GM23338 (cell line): ENCODE measurements at regions not wholly inside any gene's neighbourhood (a gene's known extent, or its start where the extent isn't known, plus 50 kb on each side); places are given as distances from the start of the nearest gene placed in this dataset.

ENCODE experiments used
- ATAC-seq: fragments of 200-7000 bp; cut with Tn5 transposase; 3 replicates; pipeline ENCODE4 v1.9.1; 2020
- DNase-seq: peaks from one replicate; pipeline ENCODE4 v3.0.0-alpha.2; 2015; ENCODE audit warnings: low spot score
- H2AFZ ChIP-seq: fragments of 200-600 bp; sonication (generic); 2 replicates; pipeline ENCODE4 v1.8.0; 2016; ENCODE audit warnings: antibody characterized with exemption, mild to moderate bottlenecking, moderate library complexity
- H3F3A ChIP-seq: fragments of 200-600 bp; sonication (generic); replicated peaks from 2 replicates; pipeline ENCODE4 v1.8.0; 2017; ENCODE audit warnings: antibody characterized with exemption, mixed run types, low read depth
- H3K27ac ChIP-seq: fragments of 200-600 bp; sonication (generic); 2 replicates; pipeline ENCODE4 v1.6.1; 2016; ENCODE audit warnings: low read depth
- H3K27me3 ChIP-seq: fragments of 200-600 bp; sonication (generic); 2 replicates; pipeline ENCODE4 v1.8.0; 2016; ENCODE audit warnings: mild to moderate bottlenecking, mixed run types, moderate library complexity; ENCODE audit not compliant: insufficient read depth
- H3K36me3 ChIP-seq: fragments of 200-600 bp; sonication (generic); 2 replicates; pipeline ENCODE4 v1.8.0; 2016; ENCODE audit warnings: mild to moderate bottlenecking; ENCODE audit not compliant: insufficient read depth
- H3K4me1 ChIP-seq: fragments of 200-600 bp; sonication (generic); 2 replicates; pipeline ENCODE4 v1.8.0; 2016; ENCODE audit warnings: mild to moderate bottlenecking, moderate library complexity; ENCODE audit not compliant: insufficient read depth
- H3K4me2 ChIP-seq: fragments of 200-600 bp; sonication (generic); 2 replicates; pipeline ENCODE4 v1.7.1; 2017; ENCODE audit warnings: mixed run types
- H3K4me3 ChIP-seq: fragments of 200-600 bp; sonication (generic); 2 replicates; pipeline ENCODE4 v1.6.1; 2016; ENCODE audit warnings: mixed run types
- H3K79me2 ChIP-seq: fragments of 200-600 bp; sonication (generic); replicated peaks from 2 replicates; pipeline ENCODE4 v1.8.0; 2017; ENCODE audit warnings: mild to moderate bottlenecking; ENCODE audit not compliant: insufficient read depth
- H3K9me2 ChIP-seq: fragments of 200-600 bp; sonication (generic); 2 replicates; pipeline ENCODE4 v1.8.0; 2017; ENCODE audit not compliant: insufficient read depth
- H4K20me1 ChIP-seq: fragments of 200-600 bp; sonication (generic); replicated peaks from 2 replicates; pipeline ENCODE4 v1.8.0; 2017; ENCODE audit warnings: mild to moderate bottlenecking; ENCODE audit not compliant: insufficient read depth
- H3K27ac Mint-ChIP-seq: 2 replicates; pipeline ENCODE4 v1.8.0; 2020; ENCODE audit warnings: inconsistent platforms, mild to moderate bottlenecking, moderate library complexity, mixed read lengths
- H3K27me3 Mint-ChIP-seq: 3 replicates; pipeline ENCODE4 v1.8.0; 2022; ENCODE audit warnings: low read depth, mild to moderate bottlenecking, moderate library complexity, mixed read lengths, inconsistent platforms; ENCODE audit not compliant: insufficient read depth, poor library complexity
- H3K36me3 Mint-ChIP-seq: 3 replicates; pipeline ENCODE4 v1.8.0; 2021; ENCODE audit warnings: low read depth, mild to moderate bottlenecking, inconsistent platforms, moderate library complexity, mixed read lengths
- H3K4me1 Mint-ChIP-seq: 3 replicates; pipeline ENCODE4 v1.8.0; 2020; ENCODE audit warnings: mild to moderate bottlenecking, inconsistent platforms, mixed read lengths
- H3K4me3 Mint-ChIP-seq: 3 replicates; pipeline ENCODE4 v1.8.0; 2021; ENCODE audit warnings: moderate library complexity, mild to moderate bottlenecking, inconsistent platforms, mixed read lengths
- H3K9me3 Mint-ChIP-seq: 3 replicates; pipeline ENCODE4 v1.8.0; 2020; ENCODE audit warnings: moderate library complexity, mild to moderate bottlenecking, inconsistent platforms, mixed read lengths
- CREB1 ChIP-seq: fragments of 250-450 bp; sonication (Bioruptor Pico); IDR thresholded peaks from 2 replicates; pipeline ENCODE4 v1.5.0; 2020; ENCODE audit warnings: low read depth, mild to moderate bottlenecking, moderate library complexity
- CTCF ChIP-seq, 2 experiments: fragments of 200-600 bp in 1 of 2; sonication (generic) in 1 of 2; conservative IDR thresholded peaks; 2 replicates each; pipeline versions ENCODE4 v1.5.1 to v1.6.1; 2016 to 2017; ENCODE audit warnings: antibody characterized with exemption in 2 of 2, low read depth in 2 of 2, mild to moderate bottlenecking in 2 of 2, moderate library complexity in 1 of 2
- POLR2AphosphoS5 ChIP-seq: IDR thresholded peaks from 2 replicates; pipeline ENCODE4 v1.6.1; 2016; ENCODE audit warnings: antibody characterized with exemption, low read depth
- STAT1 ChIP-seq: IDR thresholded peaks from one replicate; pipeline ENCODE4 v1.6.1; 2016; ENCODE audit warnings: antibody characterized with exemption; ENCODE audit not compliant: unreplicated experiment
- ZNF462 ChIP-seq: fragments of 250-450 bp; sonication (Bioruptor Pico); IDR thresholded peaks from 2 replicates; pipeline ENCODE4 v1.5.0; 2020; ENCODE audit warnings: mild to moderate bottlenecking, moderate library complexity

- DNase-seq (no peak), ATAC-seq (peak; percentile 17)
- Histone ChIP-seq H3K36me3 (no peaks in the 10 kb centered on the region), H3K27me3 (no peaks in the 10 kb centered on the region), H3K9me2 (no peaks in the 10 kb centered on the region), H3F3A (no peaks in the 10 kb centered on the region; the same call in 1 of the 2 replicates), H2AFZ (no peak overlapping the region), H3K4me1 (peaks cover 15% of the 10 kb centered on the region; the same call in 1 of the 2 replicates), H3K79me2 (no peaks in the 10 kb centered on the region), H3K4me3 (no peak overlapping the region), H3K27ac (no peak overlapping the region), H3K4me2 (no peak overlapping the region), H4K20me1 (no peaks in the 10 kb centered on the region)
- Mint-ChIP-seq H3K27ac (no peak overlapping the region), H3K27me3 (peaks cover 7% of the 10 kb centered on the region), H3K4me1 (peaks cover 36% of the 10 kb centered on the region), H3K36me3 (no peaks in the 10 kb centered on the region), H3K9me3 (peaks cover 3% of the 10 kb centered on the region; the same call in 2 of the 3 replicates), H3K4me3 (no peak overlapping the region)
- TF ChIP-seq POLR2AphosphoS5, result no peak
- no peak for TF ChIP-seq STAT1
- no peak for TF ChIP-seq ZNF462 (CRISPR knock-in tag)
- no peak for TF ChIP-seq CREB1 (CRISPR knock-in tag)
- TF ChIP-seq CTCF (conservative IDR thresholded peaks at IDR 0.05; ENCODE audit: low read depth in 2 of 2), result no peak
Observed at GRCh38 chr10:131758939-131759301, 141.9 kb upstream of the PPP2R2D start.
